Stimulated activated effector memory CD8-positive, alpha-beta T cell treated with anti-CD3 and anti-CD28 coated beads, Interleukin-12 subunit alpha, Interleukin-12 subunit beta, amount 100 ng/mL, for 72 hours (primary cell): ENCODE measurements at regions not wholly inside any gene's neighbourhood (a gene's known extent, or its start where the extent isn't known, plus 50 kb on each side); places are given as distances from the start of the nearest gene placed in this dataset.

Experiments
- ATAC-seq: fragments of 150-1000 bp; cut with Tn5 transposase; 2 replicates; pipeline ENCODE4 v1.10.0; 2021
- DNase-seq, 2 donors: peaks; one replicate each; pipeline ENCODE4 v3.0.0; 2021 to 2022; ENCODE audit warnings: low spot score in 2 of 2
- H3K27ac Mint-ChIP-seq: one replicate; pipeline ENCODE4 v1.8.0; 2022; ENCODE audit warnings: mild to moderate bottlenecking, mixed read lengths
- H3K36me3 Mint-ChIP-seq: one replicate; pipeline ENCODE4 v1.8.0; 2022; ENCODE audit warnings: mild to moderate bottlenecking, mixed read lengths
- H3K4me1 Mint-ChIP-seq: one replicate; pipeline ENCODE4 v1.8.0; 2022; ENCODE audit warnings: mixed read lengths
- H3K4me3 Mint-ChIP-seq: one replicate; pipeline ENCODE4 v1.8.0; 2022; ENCODE audit warnings: mild to moderate bottlenecking, mixed read lengths
- H3K9me3 Mint-ChIP-seq: one replicate; pipeline ENCODE4 v1.8.0; 2022; ENCODE audit warnings: mixed read lengths

- DNase-seq: no peak
Measured at GRCh38 chr2:158894078-158894477, 74.4 kb upstream of the TANC1 start.

GRCh38 chr2:158894572-158894971 is 73.9 kb upstream of the TANC1 start:
- Mint-ChIP-seq H3K4me3 (no peak overlapping the region), H3K9me3 (no peaks in the 10 kb centered on the region), H3K4me1 (peaks cover 3% of the 10 kb centered on the region), H3K36me3 (no peaks in the 10 kb centered on the region), H3K27ac (no peak overlapping the region)
- no peak for DNase-seq
- ATAC-seq: no peak

More at GRCh38 chr2:158894078-158894477, 74.4 kb upstream of the TANC1 start:
- H3K27ac Mint-ChIP-seq: no peak overlapping the region
- ATAC-seq: no peak
- no peaks in the 10 kb centered on the region for H3K36me3 Mint-ChIP-seq
- no peak overlapping the region for H3K4me3 Mint-ChIP-seq
- H3K4me1 Mint-ChIP-seq: peaks cover 7% of the 10 kb centered on the region
- no peaks in the 10 kb centered on the region for H3K9me3 Mint-ChIP-seq

- no peaks in the 10 kb centered on the region for H3K36me3 Mint-ChIP-seq
- ATAC-seq (no peak), DNase-seq (no peak)
- no peaks in the 10 kb centered on the region for H3K4me1 Mint-ChIP-seq
- no peak overlapping the region for H3K27ac Mint-ChIP-seq
- no peaks in the 10 kb centered on the region for H3K9me3 Mint-ChIP-seq
- H3K4me3 Mint-ChIP-seq: no peak overlapping the region
Measured at GRCh38 chr2:158900345-158900744, 68.1 kb upstream of the TANC1 start.

GRCh38 chr2:158902005-158902398 is 66.4 kb upstream of the TANC1 start:
- DNase-seq (no peak), ATAC-seq (no peak)
- H3K4me3 Mint-ChIP-seq: no peak overlapping the region
- H3K36me3 Mint-ChIP-seq: no peaks in the 10 kb centered on the region
- no peak overlapping the region for H3K27ac Mint-ChIP-seq
- no peaks in the 10 kb centered on the region for H3K9me3 Mint-ChIP-seq
- H3K4me1 Mint-ChIP-seq: no peaks in the 10 kb centered on the region

- DNase-seq: no peak
- Mint-ChIP-seq H3K4me1 (no peaks in the 10 kb centered on the region), H3K9me3 (no peaks in the 10 kb centered on the region), H3K27ac (no peak overlapping the region), H3K36me3 (no peaks in the 10 kb centered on the region), H3K4me3 (no peak overlapping the region)
- ATAC-seq: no peak
Measured at GRCh38 chr2:158903711-158904405, 64.6 kb upstream of the TANC1 start.

GRCh38 chr2:158904627-158905177 is 63.7 kb upstream of the TANC1 start:
- Mint-ChIP-seq H3K4me3 (no peak overlapping the region), H3K4me1 (no peaks in the 10 kb centered on the region), H3K9me3 (no peaks in the 10 kb centered on the region), H3K27ac (no peak overlapping the region), H3K36me3 (no peaks in the 10 kb centered on the region)
- no peak for DNase-seq
- ATAC-seq: no peak

- ATAC-seq (no peak), DNase-seq (no peak)
- Mint-ChIP-seq H3K4me3 (no peak overlapping the region), H3K9me3 (no peaks in the 10 kb centered on the region), H3K4me1 (no peaks in the 10 kb centered on the region), H3K27ac (no peak overlapping the region), H3K36me3 (no peaks in the 10 kb centered on the region)
Measured at GRCh38 chr2:158905341-158905740, 63.1 kb upstream of the TANC1 start.

- Mint-ChIP-seq H3K9me3 (no peaks in the 10 kb centered on the region), H3K4me1 (no peaks in the 10 kb centered on the region), H3K27ac (no peak overlapping the region), H3K4me3 (no peak overlapping the region), H3K36me3 (no peaks in the 10 kb centered on the region)
- DNase-seq (no peak), ATAC-seq (no peak)
Measured at GRCh38 chr2:158905784-158906183, 62.7 kb upstream of the TANC1 start.

GRCh38 chr2:158907926-158908456 is 60.4 kb upstream of the TANC1 start:
- DNase-seq (no peak), ATAC-seq (no peak)
- no peaks in the 10 kb centered on the region for H3K9me3 Mint-ChIP-seq
- no peaks in the 10 kb centered on the region for H3K36me3 Mint-ChIP-seq
- H3K4me1 Mint-ChIP-seq: no peaks in the 10 kb centered on the region
- no peak overlapping the region for H3K27ac Mint-ChIP-seq
- H3K4me3 Mint-ChIP-seq: no peak overlapping the region

GRCh38 chr2:158912112-158912511 is 56.3 kb upstream of the TANC1 start:
- H3K4me1 Mint-ChIP-seq: no peaks in the 10 kb centered on the region
- no peak overlapping the region for H3K27ac Mint-ChIP-seq
- no peak for DNase-seq
- H3K9me3 Mint-ChIP-seq: no peaks in the 10 kb centered on the region
- H3K4me3 Mint-ChIP-seq: no peak overlapping the region
- no peak for ATAC-seq
- H3K36me3 Mint-ChIP-seq: no peaks in the 10 kb centered on the region

GRCh38 chr2:158912765-158913164 is 55.7 kb upstream of the TANC1 start:
- Mint-ChIP-seq H3K36me3 (no peaks in the 10 kb centered on the region), H3K27ac (no peak overlapping the region), H3K4me3 (no peak overlapping the region), H3K9me3 (no peaks in the 10 kb centered on the region), H3K4me1 (no peaks in the 10 kb centered on the region)
- ATAC-seq (no peak), DNase-seq (no peak)

GRCh38 chr2:158914066-158914465 is 54.4 kb upstream of the TANC1 start:
- Mint-ChIP-seq H3K4me3 (no peak overlapping the region), H3K27ac (no peak overlapping the region), H3K4me1 (no peaks in the 10 kb centered on the region), H3K36me3 (no peaks in the 10 kb centered on the region), H3K9me3 (no peaks in the 10 kb centered on the region)
- DNase-seq (no peak), ATAC-seq (no peak)

GRCh38 chr2:158914731-158915130 is 53.7 kb upstream of the TANC1 start:
- ATAC-seq: no peak
- DNase-seq: no peak
- Mint-ChIP-seq H3K9me3 (no peaks in the 10 kb centered on the region), H3K36me3 (no peaks in the 10 kb centered on the region), H3K4me1 (no peaks in the 10 kb centered on the region), H3K4me3 (no peak overlapping the region), H3K27ac (no peak overlapping the region)

- Mint-ChIP-seq H3K4me3 (no peak overlapping the region), H3K27ac (no peak overlapping the region), H3K9me3 (no peaks in the 10 kb centered on the region), H3K36me3 (no peaks in the 10 kb centered on the region), H3K4me1 (no peaks in the 10 kb centered on the region)
- DNase-seq: no peak
- ATAC-seq: no peak
Measured at GRCh38 chr2:158917121-158917520, 51.3 kb upstream of the TANC1 start.

GRCh38 chr2:158918452-158918851 is 50.0 kb upstream of the TANC1 start:
- Mint-ChIP-seq H3K4me3 (no peak overlapping the region), H3K9me3 (no peaks in the 10 kb centered on the region), H3K36me3 (no peaks in the 10 kb centered on the region), H3K4me1 (no peaks in the 10 kb centered on the region), H3K27ac (no peak overlapping the region)
- no peak for ATAC-seq
- no peak for DNase-seq
